Mammary epithelial cell (primary cell): ENCODE measurements at regions not wholly inside any gene's neighbourhood (a gene's known extent, or its start where the extent isn't known, plus 50 kb on each side); places are given as distances from the start of the nearest gene placed in this dataset.

ENCODE experiments used
- CTCF ChIP-seq, 2 donors: IDR thresholded peaks in 1 of 2; conservative IDR thresholded peaks in 1 of 2; 2 replicates each; pipeline ENCODE4 v1.5.1; 2011 to 2012; ENCODE audit warnings: inconsistent platforms in 2 of 2, low read length in 2 of 2, mild to moderate bottlenecking in 2 of 2, control low read depth in 1 of 2, low read depth in 1 of 2; ENCODE audit not compliant: insufficient read depth in 1 of 2; ENCODE audit errors: extremely low read depth in 1 of 2
- EZH2 ChIP-seq: IDR thresholded peaks from 2 replicates; pipeline ENCODE4 v1.6.1; 2012; ENCODE audit warnings: low read length, inconsistent platforms, borderline replicate concordance

GRCh38 chr1:234957330-234958065, 171.1 kb downstream of the TOMM20 start:
- TF ChIP-seq EZH2 = no peak
- no peak for TF ChIP-seq CTCF (conservative IDR thresholded peaks at IDR 0.05 in 1 of 2, IDR thresholded peaks at IDR 0.05 in 1 of 2; ENCODE audit: extremely low read depth in 1 of 2, insufficient read depth in 1 of 2, low read depth in 1 of 2, low read length in 2 of 2)
